Ishikawa (cell line): ENCODE measurements at regions not wholly inside any gene's neighbourhood (a gene's known extent, or its start where the extent isn't known, plus 50 kb on each side); places are given as distances from the start of the nearest gene placed in this dataset.

Source experiments
- CEBPB ChIP-seq: IDR thresholded peaks from 2 replicates; pipeline ENCODE4 v1.6.1; 2012
- CREB1 ChIP-seq: IDR thresholded peaks from 2 replicates; pipeline ENCODE4 v1.6.1; 2012; ENCODE audit warnings: low read depth
- EGR1 ChIP-seq: IDR thresholded peaks from 2 replicates; pipeline ENCODE4 v1.6.1; 2012
- FOXM1 ChIP-seq: IDR thresholded peaks from 2 replicates; pipeline ENCODE4 v1.6.1; 2012; ENCODE audit warnings: low read depth, borderline replicate concordance
- NFIC ChIP-seq: IDR thresholded peaks from 2 replicates; pipeline ENCODE4 v1.6.1; 2012
- RAD21 ChIP-seq: IDR thresholded peaks from 2 replicates; pipeline ENCODE4 v1.6.1; 2012; ENCODE audit warnings: low read depth
- TCF12 ChIP-seq: IDR thresholded peaks from 2 replicates; pipeline ENCODE4 v1.6.1; 2012; ENCODE audit warnings: low read depth
- YY1 ChIP-seq: IDR thresholded peaks from 2 replicates; pipeline ENCODE4 v1.6.1; 2012; ENCODE audit warnings: low read depth
- TF ChIP-seq, protein P1 (sequence below): IDR thresholded peaks from 2 replicates; pipeline ENCODE4 v1.6.1; 2012
- TF ChIP-seq, protein P2 (sequence below): IDR thresholded peaks from 2 replicates; pipeline ENCODE4 v1.6.1; 2012; ENCODE audit warnings: low read depth, mild to moderate bottlenecking

DNA sequence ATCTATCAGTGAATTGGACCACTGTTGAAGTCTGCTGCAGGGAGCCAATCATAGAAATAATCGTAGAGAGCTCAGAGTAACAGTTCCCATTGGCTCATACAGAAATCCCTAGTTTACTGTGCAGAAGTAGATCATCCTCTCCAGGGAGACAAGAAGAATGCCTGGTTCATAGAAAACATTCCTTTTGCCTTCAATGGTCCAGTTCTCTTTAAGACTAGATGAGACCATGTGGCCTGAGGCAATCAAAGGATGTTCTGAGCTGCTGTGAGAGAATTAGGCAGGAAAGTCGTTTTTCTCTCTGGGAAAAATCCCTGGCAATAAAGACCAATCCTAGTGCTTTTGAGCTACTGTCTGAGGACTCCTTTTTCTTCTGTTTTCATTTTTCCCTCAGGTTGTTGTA lies 208.4 kb downstream of the CENPW start:
- no peak for TF ChIP-seq CREB1
- no peak for TF ChIP-seq RAD21
- TF ChIP-seq NFIC, result no peak
- TF ChIP-seq CEBPB, result no peak
- no peak for TF ChIP-seq EGR1
- no peak for TF ChIP-seq YY1
- TF ChIP-seq, protein P1, sequence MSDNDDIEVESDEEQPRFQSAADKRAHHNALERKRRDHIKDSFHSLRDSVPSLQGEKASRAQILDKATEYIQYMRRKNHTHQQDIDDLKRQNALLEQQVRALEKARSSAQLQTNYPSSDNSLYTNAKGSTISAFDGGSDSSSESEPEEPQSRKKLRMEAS, result no peak
- no peak for TF ChIP-seq FOXM1
- TF ChIP-seq, protein P2, sequence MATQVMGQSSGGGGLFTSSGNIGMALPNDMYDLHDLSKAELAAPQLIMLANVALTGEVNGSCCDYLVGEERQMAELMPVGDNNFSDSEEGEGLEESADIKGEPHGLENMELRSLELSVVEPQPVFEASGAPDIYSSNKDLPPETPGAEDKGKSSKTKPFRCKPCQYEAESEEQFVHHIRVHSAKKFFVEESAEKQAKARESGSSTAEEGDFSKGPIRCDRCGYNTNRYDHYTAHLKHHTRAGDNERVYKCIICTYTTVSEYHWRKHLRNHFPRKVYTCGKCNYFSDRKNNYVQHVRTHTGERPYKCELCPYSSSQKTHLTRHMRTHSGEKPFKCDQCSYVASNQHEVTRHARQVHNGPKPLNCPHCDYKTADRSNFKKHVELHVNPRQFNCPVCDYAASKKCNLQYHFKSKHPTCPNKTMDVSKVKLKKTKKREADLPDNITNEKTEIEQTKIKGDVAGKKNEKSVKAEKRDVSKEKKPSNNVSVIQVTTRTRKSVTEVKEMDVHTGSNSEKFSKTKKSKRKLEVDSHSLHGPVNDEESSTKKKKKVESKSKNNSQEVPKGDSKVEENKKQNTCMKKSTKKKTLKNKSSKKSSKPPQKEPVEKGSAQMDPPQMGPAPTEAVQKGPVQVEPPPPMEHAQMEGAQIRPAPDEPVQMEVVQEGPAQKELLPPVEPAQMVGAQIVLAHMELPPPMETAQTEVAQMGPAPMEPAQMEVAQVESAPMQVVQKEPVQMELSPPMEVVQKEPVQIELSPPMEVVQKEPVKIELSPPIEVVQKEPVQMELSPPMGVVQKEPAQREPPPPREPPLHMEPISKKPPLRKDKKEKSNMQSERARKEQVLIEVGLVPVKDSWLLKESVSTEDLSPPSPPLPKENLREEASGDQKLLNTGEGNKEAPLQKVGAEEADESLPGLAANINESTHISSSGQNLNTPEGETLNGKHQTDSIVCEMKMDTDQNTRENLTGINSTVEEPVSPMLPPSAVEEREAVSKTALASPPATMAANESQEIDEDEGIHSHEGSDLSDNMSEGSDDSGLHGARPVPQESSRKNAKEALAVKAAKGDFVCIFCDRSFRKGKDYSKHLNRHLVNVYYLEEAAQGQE, result no peak
- no peak for TF ChIP-seq TCF12
